ENCODE measurements at regions not wholly inside any gene's neighbourhood (a gene's known extent, or its start where the extent isn't known, plus 50 kb on each side); places are given as distances from the start of the nearest gene placed in this dataset.

GRCh38 chr11:11777897-11778296 lies 63.9 kb upstream of the USP47 start:
- TF ChIP-seq EZH2 (IDR thresholded peaks at IDR 0.05; ENCODE audit: borderline replicate concordance, insufficient read depth, low read depth, low read length, poor library complexity, severe bottlenecking) (no peak), CTCF (IDR thresholded peaks at IDR 0.05) (no peak)
- H3K27ac ChIP-seq (ENCODE audit: low read length in 2 of 2): no peak overlapping the region
- 67% methylated on average over 1 of the region's 3 CpGs for WGBS (ENCODE audit: insufficient coverage)
- Mint-ChIP-seq H3K27me3 (peaks cover 44% of the 10 kb centered on the region), H3K4me3 (no peak overlapping the region), H3K9me3 (ENCODE audit: insufficient read depth) (no peaks in the 10 kb centered on the region), H3K4me1 (no peaks in the 10 kb centered on the region), H3K27ac (no peak overlapping the region)
- H3K9ac ChIP-seq (ENCODE audit: low read length): no peak overlapping the region
- peaks cover 0 to 9% (median 1%) of the 10 kb centered on the region in 4 experiments for H3K27me3 ChIP-seq (replicated peaks in 1 of 4; ENCODE audit: control extremely low read depth in 1 of 4, control insufficient read depth in 3 of 4, insufficient read depth in 4 of 4, low read length in 3 of 4)
- no peak overlapping the region for H3K4me2 ChIP-seq (replicated peaks; ENCODE audit: low read depth, low read length, poor library complexity, severe bottlenecking)
- H2AFZ ChIP-seq (ENCODE audit: insufficient read depth, low read depth, low read length, poor library complexity, severe bottlenecking): no peak overlapping the region
- no peaks in the 10 kb centered on the region for H3K36me3 ChIP-seq (replicated peaks in 1 of 2; ENCODE audit: control extremely low read depth in 1 of 2, control insufficient read depth in 1 of 2, extremely low read depth in 1 of 2, insufficient read depth in 2 of 2, low read length in 1 of 2)
- no peaks in the 10 kb centered on the region for H4K20me1 ChIP-seq (ENCODE audit: control insufficient read depth, insufficient read depth, low read length, poor library complexity, severe bottlenecking)
- ATAC-seq (ENCODE audit: low read depth) (no peak), DNase-seq (no peak)
- H3K4me3 ChIP-seq (ENCODE audit: control extremely low read depth in 1 of 5, extremely low read depth in 1 of 5, insufficient read depth in 1 of 5, low read depth in 2 of 5, low read length in 4 of 5): no peak overlapping the region
- no peaks in the 10 kb centered on the region for H3K9me3 ChIP-seq (ENCODE audit: control extremely low read depth in 1 of 3, control insufficient read depth in 2 of 3, insufficient read depth in 1 of 3, low read length in 2 of 3)
- H3K4me1 ChIP-seq (ENCODE audit: control insufficient read depth in 2 of 2, insufficient read depth in 2 of 2, low read length in 2 of 2): no peaks in the 10 kb centered on the region
- POLR2A ChIA-PET: no interaction called here
- intact Hi-C loops (cut with micrococcal nuclease): no loop called here
- CTCF ChIA-PET: interaction anchor here (3.7 kb wide), 1 partner anchor 10 kb away, joined by 12 read pairs; no protein-coding TSS in a partner anchor
- H3K79me2 ChIP-seq (ENCODE audit: control insufficient read depth, insufficient read depth, low read length): no peaks in the 10 kb centered on the region

DNA sequence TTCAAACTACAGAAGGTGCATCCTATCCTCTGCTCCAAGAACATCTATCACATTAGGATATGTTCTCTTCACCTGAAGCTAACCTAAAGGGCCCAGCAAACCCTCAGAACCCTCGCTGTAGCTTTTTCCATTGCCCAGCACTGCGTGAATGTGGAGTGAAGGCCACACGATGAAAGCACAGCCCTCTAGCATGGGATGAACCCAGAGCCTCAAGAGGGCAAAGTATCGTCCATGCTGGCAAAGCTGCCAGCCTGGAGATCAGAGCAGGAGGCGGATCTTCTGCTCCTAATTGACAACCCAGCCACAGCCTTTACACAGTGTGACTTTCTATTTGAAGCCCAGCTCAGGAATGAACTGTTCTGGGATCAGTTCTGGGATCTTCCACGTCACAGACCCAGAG lies 65.1 kb upstream of the USP47 start:
- Mint-ChIP-seq H3K27me3 (peaks cover 38% of the 10 kb centered on the region), H3K27ac (no peak overlapping the region), H3K4me3 (no peak overlapping the region), H3K9me3 (ENCODE audit: insufficient read depth) (no peaks in the 10 kb centered on the region), H3K4me1 (no peaks in the 10 kb centered on the region)
- no peak for DNase-seq
- H3K27ac ChIP-seq (ENCODE audit: low read length in 2 of 2): no peak overlapping the region
- H4K20me1 ChIP-seq (ENCODE audit: control insufficient read depth, insufficient read depth, low read length, poor library complexity, severe bottlenecking): no peaks in the 10 kb centered on the region
- ATAC-seq (ENCODE audit: low read depth): no peak
- H3K36me3 ChIP-seq (replicated peaks in 1 of 2; ENCODE audit: control extremely low read depth in 1 of 2, control insufficient read depth in 1 of 2, extremely low read depth in 1 of 2, insufficient read depth in 2 of 2, low read length in 1 of 2): no peaks in the 10 kb centered on the region
- TF ChIP-seq CTCF (IDR thresholded peaks at IDR 0.05): no peak
- no peak for TF ChIP-seq EZH2 (IDR thresholded peaks at IDR 0.05; ENCODE audit: borderline replicate concordance, insufficient read depth, low read depth, low read length, poor library complexity, severe bottlenecking)
- ChIA-PET POLR2A (no interaction called here), CTCF (interaction anchor here (0.9 to 3.7 kb wide), 3 partner anchors 8 to 14 kb away, joined by 3 to 12 read pairs (median 3); no protein-coding TSS in a partner anchor)
- WGBS (ENCODE audit: insufficient coverage): 90% methylated on average over 6 of the region's 6 CpGs
- H3K4me3 ChIP-seq (ENCODE audit: control extremely low read depth in 1 of 5, extremely low read depth in 1 of 5, insufficient read depth in 1 of 5, low read depth in 2 of 5, low read length in 4 of 5): no peak overlapping the region
- no peaks in the 10 kb centered on the region for H3K9me3 ChIP-seq (ENCODE audit: control extremely low read depth in 1 of 3, control insufficient read depth in 2 of 3, insufficient read depth in 1 of 3, low read length in 2 of 3)
- no peaks in the 10 kb centered on the region for H3K79me2 ChIP-seq (ENCODE audit: control insufficient read depth, insufficient read depth, low read length)
- no peaks in the 10 kb centered on the region for H3K4me1 ChIP-seq (ENCODE audit: control insufficient read depth in 2 of 2, insufficient read depth in 2 of 2, low read length in 2 of 2)
- H2AFZ ChIP-seq (ENCODE audit: insufficient read depth, low read depth, low read length, poor library complexity, severe bottlenecking): no peak overlapping the region
- intact Hi-C loops (cut with micrococcal nuclease): no loop called here
- H3K4me2 ChIP-seq (replicated peaks; ENCODE audit: low read depth, low read length, poor library complexity, severe bottlenecking): no peak overlapping the region
- H3K27me3 ChIP-seq (replicated peaks in 1 of 4; ENCODE audit: control extremely low read depth in 1 of 4, control insufficient read depth in 3 of 4, insufficient read depth in 4 of 4, low read length in 3 of 4): peaks cover 0 to 9% (median 1%) of the 10 kb centered on the region in 4 experiments
- no peak overlapping the region for H3K9ac ChIP-seq (ENCODE audit: low read length)

Data from B cell (primary cell).